RWPE1 (cell line): ENCODE measurements at regions not wholly inside any gene's neighbourhood (a gene's known extent, or its start where the extent isn't known, plus 50 kb on each side); places are given as distances from the start of the nearest gene placed in this dataset.

Experiments used
- CTCF ChIA-PET: fragments of 350-600 bp; sonication (Branson Sonifier 250); formaldehyde crosslinking; extraction: SDS; loops from one replicate; lab custom pipeline; 2021; lab: Yijun Ruan, JAX
- POLR2A ChIA-PET: fragments of 400-600 bp; formaldehyde crosslinking; extraction: SDS; loops from one replicate; lab custom pipeline; 2020; ENCODE audit warnings: antibody characterized with exemption; ENCODE audit not compliant: low non-redundant PET; lab: Yijun Ruan, JAX
- DNase-seq: peaks from one replicate; pipeline ENCODE4 v3.0.0; 2012; ENCODE audit warnings: low spot score
- H3K27ac ChIP-seq: fragments of 450-650 bp; 2 replicates; pipeline ENCODE4 v1.5.1; 2017
- CTCF ChIP-seq: fragments of 450-650 bp; conservative IDR thresholded peaks from 2 replicates; pipeline ENCODE4 v1.5.1; 2017; ENCODE audit warnings: low read depth, mild to moderate bottlenecking

- ChIA-PET POLR2A (no interaction called here), CTCF (no interaction called here)
- no peak overlapping the region for H3K27ac ChIP-seq
- no peak for DNase-seq
- no peak for TF ChIP-seq CTCF
Observed at GRCh38 chr6:44542401-44543116, 155.1 kb downstream of the CDC5L start.

- H3K27ac ChIP-seq: no peak overlapping the region
- ChIA-PET CTCF (interaction anchor here (1.7 kb wide), 1 partner anchor 68 kb away, joined by 4 read pairs; no protein-coding TSS in a partner anchor), POLR2A (no interaction called here)
- no peak for DNase-seq
- no peak for TF ChIP-seq CTCF
Observed at GRCh38 chr6:44543664-44544063, 156.2 kb downstream of the CDC5L start.

GRCh38 chr6:44545224-44545623 lies 157.7 kb downstream of the CDC5L start:
- TF ChIP-seq CTCF: no peak
- ChIA-PET POLR2A (no interaction called here), CTCF (interaction anchor here (1.7 kb wide), 1 partner anchor 70 kb away, joined by 4 read pairs; no protein-coding TSS in a partner anchor)
- H3K27ac ChIP-seq: no peak overlapping the region
- DNase-seq: no peak

GRCh38 chr6:44548319-44548718 lies 160.8 kb downstream of the CDC5L start:
- H3K27ac ChIP-seq: no peak overlapping the region
- no peak for TF ChIP-seq CTCF
- CTCF ChIA-PET: no interaction called here
- no peak for DNase-seq
- POLR2A ChIA-PET: no interaction called here

- ChIA-PET POLR2A (no interaction called here), CTCF (no interaction called here)
- no peak overlapping the region for H3K27ac ChIP-seq
- DNase-seq: no peak
- TF ChIP-seq CTCF: no peak
Observed at GRCh38 chr6:44549516-44549915, 162.0 kb downstream of the CDC5L start.

GRCh38 chr6:44554194-44554593 lies 166.7 kb downstream of the CDC5L start:
- H3K27ac ChIP-seq: no peak overlapping the region
- no peak for DNase-seq
- no peak for TF ChIP-seq CTCF
- ChIA-PET CTCF (no interaction called here), POLR2A (no interaction called here)
